ENCODE measurements at regions not wholly inside any gene's neighbourhood (a gene's known extent, or its start where the extent isn't known, plus 50 kb on each side); places are given as distances from the start of the nearest gene placed in this dataset.

DNA sequence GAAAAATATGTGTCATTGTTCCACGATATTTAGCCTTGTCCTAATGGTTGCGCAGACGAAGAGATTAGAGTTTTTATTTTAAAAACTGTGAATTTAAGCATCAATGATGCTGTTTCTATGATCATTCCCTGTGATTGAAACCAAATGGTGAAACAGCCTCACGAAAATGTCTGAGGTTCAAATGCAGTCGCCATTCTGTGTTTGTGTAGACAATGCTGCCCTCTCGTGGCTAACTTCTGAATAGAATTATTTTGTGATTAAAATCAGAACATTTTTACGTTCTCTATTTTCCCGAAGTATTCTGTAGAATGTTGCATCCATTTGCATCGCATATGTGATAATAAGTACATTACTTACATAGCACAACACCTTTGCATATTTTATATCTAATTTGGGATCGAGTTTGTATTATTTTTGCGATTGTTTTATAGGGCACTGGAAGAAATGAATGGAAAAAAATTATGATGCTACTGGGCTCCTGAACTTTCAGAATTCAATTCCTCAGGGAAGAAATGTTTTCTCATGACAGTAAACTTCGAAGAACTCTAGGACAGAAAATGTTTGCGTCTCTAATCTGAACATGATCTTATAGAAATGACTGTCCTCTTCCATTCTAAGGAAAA, 54.8 kb upstream of the CREB1 start (continued):
- TF ChIP-seq RFX7 (CRISPR knock-in tag; IDR thresholded peaks at IDR 0.05): no peak

DNA sequence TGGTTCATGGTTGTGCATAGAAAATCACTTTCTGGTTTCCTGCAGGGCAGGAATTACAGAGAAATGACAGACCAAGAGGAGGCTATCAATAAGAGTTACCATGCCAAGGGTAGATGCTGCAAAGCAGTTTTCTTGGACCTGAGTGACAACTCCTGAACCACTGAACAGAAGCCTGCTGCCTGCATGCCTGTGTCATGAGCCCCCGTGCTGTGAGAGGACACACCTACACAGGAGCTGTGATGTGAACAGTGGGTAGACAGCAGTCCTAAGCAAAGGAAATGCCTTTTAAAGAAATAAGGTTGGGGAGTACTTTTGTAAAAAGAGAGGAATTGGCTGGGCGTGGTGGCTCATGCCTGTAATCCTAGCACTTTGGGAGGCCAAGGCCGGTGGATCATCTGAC, 54.2 kb upstream of the CREB1 start:
- peak; percentile 46; the same call in 1 of the 3 replicates for ATAC-seq
- CTCF ChIA-PET (ENCODE audit: low intra/inter-chr PET ratio): interaction anchor here (0.6 to 2.6 kb wide), 2 partner anchors 676 to 1083 kb away, joined by 6 to 16 read pairs; no protein-coding TSS in a partner anchor
- Histone ChIP-seq H3K9me1 (ENCODE audit: control insufficient read depth, insufficient read depth, low read length) (no peaks in the 10 kb centered on the region), H2AFZ (ENCODE audit: low read depth, low read length) (no peak overlapping the region), H3K4me2 (ENCODE audit: insufficient read depth, low read length) (no peak overlapping the region), H3K36me3 (ENCODE audit: control insufficient read depth, insufficient read depth, low read length) (no peaks in the 10 kb centered on the region), H3K4me1 (replicated peaks in 1 of 2; ENCODE audit: control insufficient read depth in 2 of 2, insufficient read depth in 2 of 2, low read length in 2 of 2) (no peaks in the 10 kb centered on the region; a peak in 1 of 5 replicates), H3K9me3 (replicated peaks; ENCODE audit: control insufficient read depth, insufficient read depth, low read depth, low read length) (no peaks in the 10 kb centered on the region), H3K27me3 (ENCODE audit: control insufficient read depth in 2 of 2, insufficient read depth in 2 of 2, low read length in 2 of 2) (no peaks in the 10 kb centered on the region), H4K20me1 (replicated peaks; ENCODE audit: control insufficient read depth, insufficient read depth, low read length) (no peaks in the 10 kb centered on the region), H3K9ac (ENCODE audit: insufficient read depth in 1 of 2, low read depth in 2 of 2, low read length in 2 of 2) (no peak overlapping the region), H3K79me2 (ENCODE audit: control insufficient read depth, insufficient read depth, low read length) (no peaks in the 10 kb centered on the region), H3K27ac (ENCODE audit: extremely low read depth, low read depth, low read length) (no peak overlapping the region), H3K4me3 (no peak overlapping the region)
- no peak for TF ChIP-seq FOXJ3 (CRISPR knock-in tag; IDR thresholded peaks at IDR 0.05)
- TF ChIP-seq ZNF253 (CRISPR knock-in tag; conservative IDR thresholded peaks at IDR 0.05): no peak
- TF ChIP-seq, protein P1, sequence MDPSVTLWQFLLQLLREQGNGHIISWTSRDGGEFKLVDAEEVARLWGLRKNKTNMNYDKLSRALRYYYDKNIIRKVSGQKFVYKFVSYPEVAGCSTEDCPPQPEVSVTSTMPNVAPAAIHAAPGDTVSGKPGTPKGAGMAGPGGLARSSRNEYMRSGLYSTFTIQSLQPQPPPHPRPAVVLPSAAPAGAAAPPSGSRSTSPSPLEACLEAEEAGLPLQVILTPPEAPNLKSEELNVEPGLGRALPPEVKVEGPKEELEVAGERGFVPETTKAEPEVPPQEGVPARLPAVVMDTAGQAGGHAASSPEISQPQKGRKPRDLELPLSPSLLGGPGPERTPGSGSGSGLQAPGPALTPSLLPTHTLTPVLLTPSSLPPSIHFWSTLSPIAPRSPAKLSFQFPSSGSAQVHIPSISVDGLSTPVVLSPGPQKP (CRISPR knock-in tag; IDR thresholded peaks at IDR 0.05): no peak
- TF ChIP-seq MCM5 (IDR thresholded peaks at IDR 0.05; ENCODE audit: low read depth): no peak
- TF ChIP-seq HMG20A (CRISPR knock-in tag; conservative IDR thresholded peaks at IDR 0.05): no peak
- TF ChIP-seq ZNF143 (CRISPR knock-in tag; IDR thresholded peaks at IDR 0.05): no peak
- no peak for TF ChIP-seq DMBX1 (CRISPR knock-in tag; IDR thresholded peaks at IDR 0.05; ENCODE audit: borderline replicate concordance)
- TF ChIP-seq BHLHE40 (IDR thresholded peaks at IDR 0.05; ENCODE audit: low read length): no peak
- TF ChIP-seq ZKSCAN3 (CRISPR knock-in tag; IDR thresholded peaks at IDR 0.05): no peak
- TF ChIP-seq, protein P2, sequence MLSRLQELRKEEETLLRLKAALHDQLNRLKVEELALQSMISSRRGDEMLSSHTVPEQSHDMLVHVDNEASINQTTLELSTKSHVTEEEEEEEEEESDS (CRISPR knock-in tag; IDR thresholded peaks at IDR 0.05): no peak
- TF ChIP-seq, protein P3, sequence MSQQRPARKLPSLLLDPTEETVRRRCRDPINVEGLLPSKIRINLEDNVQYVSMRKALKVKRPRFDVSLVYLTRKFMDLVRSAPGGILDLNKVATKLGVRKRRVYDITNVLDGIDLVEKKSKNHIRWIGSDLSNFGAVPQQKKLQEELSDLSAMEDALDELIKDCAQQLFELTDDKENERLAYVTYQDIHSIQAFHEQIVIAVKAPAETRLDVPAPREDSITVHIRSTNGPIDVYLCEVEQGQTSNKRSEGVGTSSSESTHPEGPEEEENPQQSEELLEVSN (IDR thresholded peaks at IDR 0.05; ENCODE audit: borderline replicate concordance in 1 of 2, extremely low read depth in 1 of 2, insufficient read depth in 1 of 2, insufficient read length in 1 of 2, low read depth in 1 of 2, low read length in 1 of 2, poor library complexity in 1 of 2, severe bottlenecking in 1 of 2): no peak
- TF ChIP-seq ETV6 (IDR thresholded peaks at IDR 0.05; ENCODE audit: borderline replicate concordance in 1 of 2, low read depth in 2 of 2, low read length in 1 of 2): no peak
- TF ChIP-seq ETV6 (CRISPR knock-in tag; IDR thresholded peaks at IDR 0.05; ENCODE audit: borderline replicate concordance): no peak
- no peak for TF ChIP-seq POLR2AphosphoS2 (IDR thresholded peaks at IDR 0.05; ENCODE audit: low read length)
- intact Hi-C loops (cut with micrococcal nuclease) (loop anchor here (1.0 to 10.0 kb wide), 7 partner anchors 241 to 921 kb away; no protein-coding TSS in a partner anchor), in situ Hi-C loops (cut with MboI) (loop anchor here (5.0 to 10.0 kb wide), 2 partner anchors 681 to 783 kb away; no protein-coding TSS in a partner anchor)
- POLR2A ChIA-PET: no interaction called here
- no peak for FAIRE-seq
- 17% methylated on average over 3 of the region's 3 CpGs for WGBS (ENCODE audit: insufficient coverage, low coverage, missing lambda C conversion rate)
- DNase-seq (ENCODE audit: extremely low read depth in 1 of 4, low spot score in 3 of 4): no peak
- no TSS peak for BruUV-seq (replicated peaks)

All from K562 (cell line).